CD4-positive, alpha-beta T cell treated with Interleukin-17A for 1 hour (primary cell): ENCODE measurements at regions not wholly inside any gene's neighbourhood (a gene's known extent, or its start where the extent isn't known, plus 50 kb on each side); places are given as distances from the start of the nearest gene placed in this dataset.

Experiments
- DNase-seq: peaks from one replicate; pipeline ENCODE4 v3.0.0-alpha.2; 2020

GRCh38 chr20:40120827-40121226, 568.2 kb downstream of the MAFB start:
- no peak for DNase-seq

DNA sequence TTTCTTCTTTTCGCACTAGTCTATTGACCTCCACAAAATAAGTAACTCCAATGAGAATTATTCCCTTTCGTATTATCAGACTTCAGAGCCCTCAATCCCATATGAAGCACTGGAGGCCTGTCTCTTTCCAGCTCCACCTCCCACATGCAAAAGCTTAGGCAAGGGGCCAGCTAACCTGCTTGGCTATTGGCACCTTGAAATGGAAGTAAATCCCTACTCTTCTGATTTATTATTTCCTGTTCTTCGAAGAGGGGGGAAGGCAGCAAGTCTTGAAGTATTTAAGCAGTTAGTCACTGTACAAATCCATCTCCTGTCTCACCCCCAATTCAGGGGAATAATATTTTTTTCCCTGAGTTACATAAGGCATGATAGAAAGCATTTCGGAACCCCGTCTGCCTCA, 577.8 kb downstream of the MAFB start:
- DNase-seq, result no peak

DNA sequence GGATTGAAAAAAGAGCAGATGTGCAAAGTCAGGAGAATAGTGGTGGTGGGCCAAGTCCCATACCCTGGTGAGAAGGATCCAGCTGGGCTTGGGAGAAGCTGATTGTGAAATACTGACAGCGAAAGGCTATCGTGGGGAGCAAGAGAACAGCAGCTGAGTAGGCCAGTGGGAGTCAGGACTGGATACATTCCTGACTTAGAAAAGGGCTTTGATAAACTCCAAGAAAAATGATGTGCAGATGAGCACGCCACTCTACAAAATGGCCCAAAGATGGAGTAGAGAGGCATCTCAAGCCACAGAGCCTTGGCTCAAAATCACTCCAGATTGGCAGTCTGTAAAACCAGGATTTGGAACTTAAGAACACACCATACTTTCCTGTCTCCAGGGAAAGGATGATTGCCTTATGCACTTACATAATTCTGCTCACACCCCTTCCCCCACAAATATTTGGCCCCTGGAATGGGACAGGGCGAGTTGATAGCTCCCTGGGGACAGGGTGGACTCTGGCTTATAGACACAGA, 578.7 kb downstream of the MAFB start:
- DNase-seq, result no peak

GRCh38 chr20:40109136-40109535, 579.9 kb downstream of the MAFB start:
- DNase-seq, result no peak

- no peak for DNase-seq
Observed at GRCh38 chr20:40108321-40108720, 580.7 kb downstream of the MAFB start.

GRCh38 chr20:40104959-40105358, 584.1 kb downstream of the MAFB start:
- no peak for DNase-seq

GRCh38 chr20:40103420-40103819, 585.6 kb downstream of the MAFB start:
- no peak for DNase-seq

- no peak for DNase-seq
Observed at GRCh38 chr20:40101560-40101959, 587.5 kb downstream of the MAFB start.

GRCh38 chr20:40100261-40100660, 588.8 kb downstream of the MAFB start:
- no peak for DNase-seq

DNA sequence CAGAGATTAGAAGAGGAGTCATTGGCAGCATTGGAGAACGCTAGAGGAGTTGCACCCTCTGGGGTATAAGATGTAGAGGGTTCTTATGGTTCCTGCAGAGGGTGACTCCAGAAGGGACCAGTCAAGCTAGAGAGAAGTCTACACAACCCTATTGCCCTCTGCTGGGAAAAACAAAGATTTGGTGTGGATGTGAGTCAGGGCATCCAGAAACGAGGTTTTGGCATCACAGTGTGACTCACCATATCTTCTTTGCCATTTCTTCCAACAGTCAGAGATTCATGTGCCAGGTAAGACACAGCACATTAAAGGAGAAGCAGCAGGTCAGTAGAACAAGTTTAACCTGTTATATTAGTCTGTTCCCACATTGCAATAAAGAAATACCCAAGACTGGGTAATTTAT, 598.8 kb downstream of the MAFB start:
- no peak for DNase-seq

DNA sequence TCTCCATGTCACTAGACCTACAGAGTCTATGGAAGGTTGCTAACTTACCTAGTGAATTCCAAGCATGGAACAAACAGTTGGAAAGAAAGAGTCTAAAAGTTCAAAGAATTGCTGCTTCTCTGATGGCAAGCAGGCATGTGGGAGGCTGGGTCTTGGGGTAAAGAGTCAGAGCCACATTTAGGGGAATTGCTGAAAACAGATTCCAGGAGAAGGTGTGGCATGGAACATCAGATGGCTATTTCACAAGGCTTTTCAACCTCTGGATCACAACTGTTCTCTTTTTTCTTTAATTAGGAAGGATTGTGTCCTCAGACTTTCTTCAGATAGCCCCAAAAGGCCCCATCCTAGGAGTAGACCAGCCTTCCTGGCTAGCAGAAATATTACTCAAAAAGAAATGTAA, 601.5 kb downstream of the MAFB start:
- DNase-seq, result no peak

DNA sequence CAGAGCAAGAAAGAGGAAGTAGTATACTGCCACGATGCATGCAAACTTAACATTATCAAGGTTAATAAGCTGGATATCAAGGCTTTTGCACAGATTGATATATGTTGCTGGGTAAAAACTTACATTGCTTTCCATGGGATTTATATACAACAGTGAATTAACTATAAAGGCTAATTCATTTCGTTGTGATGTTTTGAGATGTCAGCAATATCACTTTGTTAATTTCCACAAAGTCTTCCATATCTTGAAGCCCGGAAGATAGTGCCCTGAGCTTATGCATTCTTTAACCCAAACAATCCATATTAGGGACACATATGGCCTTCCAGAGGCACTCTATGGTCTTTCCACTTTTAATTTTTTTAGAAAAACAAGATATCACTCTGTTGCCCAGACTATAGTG, 603.5 kb downstream of the MAFB start:
- DNase-seq, result no peak

GRCh38 chr20:40082436-40082835, 606.6 kb downstream of the MAFB start:
- DNase-seq, result no peak

- no peak for DNase-seq
Observed at GRCh38 chr20:40081653-40082052, 607.4 kb downstream of the MAFB start.

- no peak for DNase-seq
Observed at GRCh38 chr20:40080041-40080652, 608.9 kb downstream of the MAFB start.

GRCh38 chr20:40073535-40074111, 615.4 kb downstream of the MAFB start:
- no peak for DNase-seq

DNA sequence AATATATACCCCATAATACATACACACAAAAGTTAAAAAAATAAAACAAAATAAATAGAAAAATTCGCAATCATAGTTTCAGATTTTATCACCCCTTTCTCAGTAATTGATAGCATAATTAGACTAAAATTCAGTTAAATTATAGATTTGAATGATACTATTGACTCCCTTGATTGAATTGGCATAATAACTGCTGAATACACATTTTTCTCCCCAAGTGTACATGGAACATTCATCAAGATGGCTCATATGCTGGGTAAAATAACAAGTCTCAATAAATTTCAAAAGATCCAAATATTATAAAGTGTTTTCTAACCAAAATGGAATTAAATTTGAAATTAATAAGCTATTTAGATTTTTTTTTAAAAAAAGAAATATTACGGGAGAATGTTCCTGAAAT, 616.1 kb downstream of the MAFB start:
- DNase-seq, result no peak

DNA sequence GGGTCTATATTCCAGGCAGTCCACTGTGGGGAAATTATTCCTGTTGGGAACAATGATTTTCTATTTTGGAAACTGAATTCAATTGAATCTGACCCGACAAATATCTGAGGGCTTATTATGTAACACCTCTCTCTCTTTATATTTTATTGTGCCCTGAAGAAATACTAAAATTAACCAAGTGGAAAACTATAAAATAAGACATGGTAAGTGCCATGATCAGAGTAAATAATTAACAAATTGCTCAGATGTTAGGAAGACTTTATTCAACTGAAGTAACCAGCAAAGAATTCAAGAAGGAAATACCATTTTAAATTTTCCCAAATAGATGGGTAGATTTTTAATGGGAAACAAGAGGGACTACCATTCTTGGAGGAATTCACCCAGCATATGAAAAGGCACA, 632.9 kb downstream of the MAFB start:
- no peak for DNase-seq

GRCh38 chr20:40055711-40056110, 633.3 kb downstream of the MAFB start:
- no peak for DNase-seq

- DNase-seq, result no peak
Observed at GRCh38 chr20:40054311-40054710, 634.7 kb downstream of the MAFB start.

GRCh38 chr20:40050596-40050995, 638.4 kb downstream of the MAFB start:
- no peak for DNase-seq

DNA sequence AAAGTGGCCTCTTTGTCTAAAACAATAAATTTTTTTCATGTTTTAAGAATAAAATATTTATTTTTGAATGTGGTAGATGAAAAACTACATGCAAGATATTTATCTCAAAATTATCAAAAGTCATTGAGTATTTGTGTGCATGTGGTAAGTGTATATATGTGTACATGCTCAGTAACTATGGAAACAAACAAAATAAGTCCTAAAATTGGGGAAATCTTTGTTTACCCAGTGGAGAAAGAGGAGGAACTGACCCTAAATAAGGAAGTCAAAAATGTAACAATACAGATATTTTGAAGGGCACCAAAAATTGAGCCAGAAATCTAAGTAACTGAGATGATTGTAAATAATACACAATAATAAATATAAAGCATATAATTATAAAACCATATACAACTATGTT, 639.2 kb downstream of the MAFB start:
- no peak for DNase-seq

DNA sequence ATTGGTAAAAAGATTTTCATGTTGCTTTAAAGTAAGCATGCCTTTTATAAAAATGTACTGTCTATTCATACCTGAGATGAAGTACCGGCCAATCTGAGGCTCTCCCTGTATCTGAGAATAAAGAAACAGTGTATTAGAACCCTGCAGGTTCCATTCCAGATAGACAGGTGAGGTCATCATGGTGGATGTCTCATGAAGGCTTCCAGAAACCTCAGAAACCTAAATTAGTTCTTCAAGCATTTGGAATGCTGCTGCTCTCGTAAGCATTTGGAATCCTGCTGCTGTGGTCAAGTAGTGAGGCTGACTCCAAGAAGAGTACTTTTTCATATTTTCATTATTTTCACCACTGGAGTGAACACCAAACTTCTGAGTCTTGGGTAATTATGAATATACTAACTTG, 642.3 kb downstream of the MAFB start:
- DNase-seq, result no peak

DNA sequence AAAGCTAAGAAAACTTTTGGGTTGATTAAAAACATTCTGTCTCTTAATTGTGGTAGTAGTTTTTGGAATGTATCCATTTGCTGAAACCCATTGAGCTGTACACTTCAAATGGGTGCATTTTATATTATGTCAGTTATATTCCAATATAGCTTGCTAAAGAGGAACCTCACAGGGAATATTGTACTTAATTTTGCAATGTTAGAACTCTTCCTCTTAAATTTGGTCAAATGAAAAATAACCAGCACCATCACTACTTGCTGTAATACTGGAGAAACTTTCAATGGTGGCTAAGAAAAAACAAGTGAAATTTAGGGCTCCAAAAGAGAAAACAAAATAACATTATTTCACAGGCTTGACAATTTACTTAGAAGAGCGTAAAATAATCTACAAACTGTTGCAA, 651.5 kb downstream of the MAFB start:
- DNase-seq, result no peak

- no peak for DNase-seq
Observed at GRCh38 chr20:40029589-40029988, 659.4 kb downstream of the MAFB start.
